ENCODE measurements at regions not wholly inside any gene's neighbourhood (a gene's known extent, or its start where the extent isn't known, plus 50 kb on each side); places are given as distances from the start of the nearest gene placed in this dataset.
"Not testable (repeated sequence)": the region's sequence is repeated elsewhere in the genome, so short reads cannot be mapped to it uniquely, and the experiment has no call there.

DNA sequence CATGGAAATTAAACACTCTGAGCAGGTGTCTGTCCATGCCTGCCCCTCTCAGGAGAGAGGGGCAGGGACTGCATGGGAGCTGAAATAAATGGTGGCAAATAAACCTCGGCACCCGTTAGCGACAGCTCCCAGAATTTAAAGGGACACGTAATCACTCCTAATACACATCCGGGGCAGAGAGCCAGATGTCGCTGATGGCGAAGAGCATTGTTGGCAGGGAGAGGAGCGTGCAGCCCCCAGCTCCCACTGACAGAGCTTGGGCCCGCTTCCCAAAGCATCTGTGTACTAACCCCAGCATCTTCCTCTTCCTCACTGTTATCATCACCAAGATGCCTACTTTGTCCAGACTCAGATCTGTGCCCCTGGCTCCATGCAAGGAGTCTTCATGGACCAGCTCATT lies 85.8 kb downstream of the IRX5 start:
- no peak for DNase-seq

DNA sequence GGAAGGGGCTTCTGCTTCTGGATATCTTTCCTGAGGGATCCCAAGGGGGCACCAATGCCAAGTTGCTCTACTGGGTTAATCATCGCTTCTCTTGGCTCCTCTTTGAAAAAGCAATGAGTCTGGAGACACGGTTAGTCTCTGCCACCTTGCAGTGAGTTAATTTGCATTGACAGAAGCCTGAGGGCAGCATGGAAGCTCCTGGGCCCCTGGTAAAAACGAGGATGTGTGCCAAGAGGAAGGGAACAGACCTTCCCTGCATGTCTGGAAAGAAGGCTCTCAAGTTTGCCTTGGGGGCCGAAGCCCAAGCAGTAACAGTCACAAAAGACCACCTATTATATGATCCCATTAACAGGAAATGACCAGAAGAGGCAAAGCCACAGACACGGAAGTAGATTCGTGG lies 86.7 kb downstream of the IRX5 start:
- DNase-seq, result no peak

DNA sequence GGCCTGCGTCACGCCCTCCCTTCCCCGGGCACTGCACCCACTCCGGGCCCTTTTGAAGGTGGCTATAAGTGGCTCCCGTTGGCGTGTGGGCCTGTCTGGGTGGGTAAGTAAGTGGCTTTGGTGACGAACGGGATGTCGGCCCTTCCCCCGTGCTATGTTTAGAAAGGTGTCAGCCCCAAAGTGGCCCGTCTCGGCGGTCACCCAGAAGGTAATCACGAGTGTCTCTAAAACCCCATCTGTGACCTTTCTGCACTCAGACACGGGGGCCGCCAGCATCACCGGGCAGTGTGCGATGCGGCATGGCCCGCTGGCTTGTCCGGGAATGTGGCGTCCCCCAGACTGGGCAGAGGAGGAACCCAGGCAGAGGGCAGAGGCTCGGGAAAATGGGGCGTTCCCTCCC lies 88.2 kb downstream of the IRX5 start:
- no peak for DNase-seq

- DNase-seq, result no peak
Observed at GRCh38 chr16:55019419-55020131, 88.9 kb downstream of the IRX5 start.

GRCh38 chr16:55021595-55022475 lies 91.2 kb downstream of the IRX5 start:
- DNase-seq, result no peak

GRCh38 chr16:55027260-55027659 lies 96.6 kb downstream of the IRX5 start:
- not testable (repeated sequence) for DNase-seq

DNA sequence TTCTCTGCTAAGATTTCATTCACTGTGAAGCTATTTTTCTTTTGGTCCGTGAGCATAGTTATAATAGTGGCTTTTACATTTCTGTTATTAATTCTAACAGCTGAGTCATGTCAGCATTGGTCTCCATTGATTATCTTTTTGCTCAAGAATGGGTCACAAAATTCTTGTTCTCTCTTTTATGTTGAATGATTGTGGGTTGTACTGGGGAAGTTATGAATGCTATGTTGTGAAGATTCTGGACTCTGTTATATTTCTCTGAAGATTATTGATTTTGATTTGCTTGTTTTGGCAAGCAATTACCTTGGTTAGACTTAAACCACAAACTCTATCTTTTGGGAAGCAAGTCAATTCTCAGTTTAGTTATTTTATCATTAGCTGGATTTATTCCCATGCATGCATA lies 98.8 kb downstream of the IRX5 start:
- DNase-seq, result no peak

- no peak for DNase-seq
Observed at GRCh38 chr16:55030944-55031343, 100.3 kb downstream of the IRX5 start.

GRCh38 chr16:55031481-55031880 lies 100.8 kb downstream of the IRX5 start:
- DNase-seq, result no peak

- DNase-seq, result no peak
Observed at GRCh38 chr16:55033225-55034156, 102.8 kb downstream of the IRX5 start.

DNA sequence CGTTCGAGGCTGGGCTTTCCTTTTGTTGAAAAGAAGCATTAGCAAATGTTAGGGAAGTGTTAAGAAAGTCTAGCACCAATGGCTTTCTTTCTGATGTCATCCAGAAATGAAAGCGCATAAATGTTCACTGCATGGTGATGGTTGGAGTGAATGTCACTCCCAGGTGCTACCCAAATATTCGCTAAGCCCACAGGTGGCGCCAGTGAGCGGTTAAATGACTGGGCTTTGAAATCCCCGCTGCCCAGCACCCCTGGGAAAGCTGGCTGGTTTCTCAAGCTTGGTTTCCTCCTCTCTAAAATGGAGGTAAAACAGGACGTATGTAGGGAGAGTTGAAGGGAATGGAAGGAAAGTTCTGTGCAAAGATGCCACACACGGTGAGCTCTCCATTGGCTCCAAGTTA lies 104.4 kb downstream of the IRX5 start:
- no peak for DNase-seq

- DNase-seq, result peak; percentile 23
Observed at GRCh38 chr16:55035956-55036355, 105.3 kb downstream of the IRX5 start.

- no peak for DNase-seq
Observed at GRCh38 chr16:55036371-55036821, 105.7 kb downstream of the IRX5 start.

DNA sequence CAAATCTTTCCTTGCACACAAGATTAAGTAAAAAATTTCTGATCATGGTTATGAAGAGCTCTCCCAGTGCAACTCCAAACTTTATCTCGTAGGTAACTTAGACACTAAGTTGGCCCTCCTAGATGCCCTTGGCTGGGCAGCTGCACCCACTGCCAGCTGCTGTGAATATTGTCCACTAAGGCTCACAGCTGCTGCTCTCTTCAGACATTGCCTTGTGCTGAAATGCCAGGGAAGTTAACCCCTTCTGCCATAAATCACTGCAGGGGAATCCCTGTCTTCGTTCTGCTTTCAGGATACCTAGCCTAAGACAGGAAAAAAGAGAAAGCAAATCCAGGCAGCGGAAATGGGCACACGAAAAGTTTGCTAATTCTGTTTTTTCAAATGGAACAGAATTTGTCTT lies 106.4 kb downstream of the IRX5 start:
- no peak for DNase-seq

DNA sequence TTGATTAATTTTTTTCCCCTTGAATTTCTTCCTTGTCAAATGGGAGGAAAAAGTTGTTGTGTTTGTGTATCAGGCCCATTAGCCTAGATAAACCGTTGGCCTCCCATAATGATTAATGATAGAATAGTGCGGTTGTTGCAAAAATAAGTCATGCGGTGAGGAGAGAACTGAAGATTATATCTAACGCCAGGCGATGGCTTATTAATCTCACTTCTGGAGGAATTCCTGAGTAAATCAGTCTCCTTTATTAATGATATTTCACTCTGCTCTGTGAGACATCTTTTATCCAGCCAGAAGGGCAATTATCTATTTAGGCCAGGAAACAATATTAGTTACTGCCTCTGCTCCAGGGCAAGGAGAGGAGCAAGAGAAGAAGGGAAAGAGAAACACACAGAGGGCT lies 107.3 kb downstream of the IRX5 start:
- peak; percentile 15 for DNase-seq

GRCh38 chr16:55039042-55039441 lies 108.4 kb downstream of the IRX5 start:
- no peak for DNase-seq

- DNase-seq, result no peak
Observed at GRCh38 chr16:55039511-55039910, 108.8 kb downstream of the IRX5 start.

GRCh38 chr16:55039931-55040330 lies 109.3 kb downstream of the IRX5 start:
- DNase-seq, result no peak

DNA sequence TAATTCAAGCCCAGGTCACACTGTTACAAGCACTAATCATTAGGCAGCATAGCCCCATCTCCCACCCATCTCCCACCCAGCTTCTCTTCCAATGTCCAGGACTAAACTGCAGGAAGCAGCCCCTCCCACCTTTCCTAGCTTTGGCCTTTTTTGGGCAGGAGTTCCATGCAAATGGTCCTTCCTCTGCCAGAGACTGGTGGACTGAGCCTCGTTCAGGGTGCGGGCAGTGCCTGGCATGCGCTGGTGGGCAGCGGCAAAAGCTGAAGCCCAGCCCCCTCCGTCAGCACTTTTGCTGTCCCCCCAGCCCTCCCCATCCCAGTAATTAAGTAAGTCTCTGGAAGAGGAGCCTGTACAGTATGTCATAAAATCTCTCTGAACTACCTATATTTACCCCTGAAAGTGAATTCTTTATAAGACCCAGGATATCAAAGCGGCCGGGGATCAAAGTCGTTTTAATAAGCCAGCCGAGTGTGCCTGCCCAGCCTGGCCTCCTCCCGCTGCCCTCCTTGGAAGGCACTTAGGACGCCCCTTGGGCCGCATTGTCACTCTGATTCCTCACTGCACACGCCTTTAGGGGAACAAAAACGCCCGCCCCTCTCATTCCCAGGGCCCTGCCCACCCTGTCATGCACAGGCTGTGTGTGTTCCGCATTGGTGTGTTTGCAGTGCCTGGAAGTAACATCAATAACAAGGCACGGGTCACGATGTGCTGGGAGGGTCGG lies 109.9 kb downstream of the IRX5 start:
- DNase-seq, result no peak

DNA sequence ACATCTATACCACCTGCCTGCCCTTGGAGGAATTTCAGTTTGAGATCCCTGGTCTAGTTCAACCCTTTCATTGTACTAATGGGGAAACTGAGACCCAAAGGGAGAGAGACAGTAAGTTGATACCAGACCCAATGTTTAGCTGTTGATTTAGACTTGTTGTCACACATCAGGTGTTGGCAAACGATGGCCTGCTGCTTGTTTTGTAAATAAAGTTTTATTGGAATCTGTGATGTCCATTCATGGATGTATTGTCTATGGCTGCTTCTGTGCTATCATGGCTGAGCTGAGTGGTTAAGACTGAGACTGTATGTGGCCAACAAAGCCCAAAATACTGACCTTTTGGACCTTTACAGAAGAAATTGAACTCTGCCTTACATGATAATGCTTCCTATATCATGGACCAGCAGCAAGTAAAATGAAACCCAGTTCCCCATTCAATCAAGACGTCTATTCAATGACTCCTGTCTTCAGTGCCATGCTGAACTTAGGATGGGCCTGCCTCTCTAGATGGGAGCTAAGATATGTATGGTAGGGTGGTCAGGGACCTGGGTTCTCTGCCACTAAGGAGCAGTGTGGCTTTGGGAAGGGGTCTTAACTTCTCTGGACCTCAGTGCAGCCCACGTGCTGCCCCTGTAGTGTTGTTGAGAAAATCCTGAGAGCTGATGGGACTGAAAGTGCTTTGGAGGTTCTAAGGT lies 111.0 kb downstream of the IRX5 start:
- no peak for DNase-seq

DNA sequence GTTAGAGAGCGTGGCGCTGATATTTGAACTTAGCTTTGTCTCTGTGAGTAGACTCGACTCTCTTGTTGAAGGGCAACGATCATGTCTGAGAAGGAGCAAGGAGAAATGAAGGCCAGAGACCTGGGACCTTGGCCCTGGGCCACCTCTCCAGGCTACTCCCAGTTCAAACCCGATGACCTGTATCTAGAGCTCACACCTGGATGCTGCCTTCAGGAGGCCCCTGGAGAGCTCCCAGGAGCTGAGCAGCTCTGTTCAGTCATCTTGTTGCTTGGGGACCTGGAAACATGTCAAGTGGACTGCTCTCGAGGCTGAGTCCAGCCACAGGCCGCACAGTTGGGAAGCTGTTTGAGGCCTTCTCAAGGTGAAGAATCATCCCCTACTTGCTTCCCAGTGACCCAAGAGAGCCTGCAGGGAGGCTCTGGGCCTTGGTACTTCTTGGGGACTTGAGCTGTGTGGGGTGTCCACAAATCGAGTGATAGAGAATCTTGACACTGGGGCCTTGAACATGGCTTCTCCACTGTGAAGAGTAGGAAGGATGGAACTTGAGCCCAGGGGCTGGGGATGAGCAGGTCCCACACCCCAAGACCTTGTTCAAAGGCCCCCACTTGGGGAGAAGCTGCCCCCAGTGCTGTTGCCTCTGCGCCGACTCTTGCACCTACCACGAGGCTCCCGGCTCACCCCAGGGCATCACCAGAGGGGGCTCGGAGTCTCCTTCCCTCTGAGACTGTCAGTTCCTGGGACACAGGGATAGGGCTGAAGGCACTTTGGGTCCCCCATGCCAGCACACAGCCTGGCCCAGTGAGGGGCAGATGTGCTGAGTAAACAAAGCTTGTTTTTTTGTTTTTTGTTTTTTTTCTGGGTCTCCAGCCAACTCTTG lies 112.1 kb downstream of the IRX5 start:
- DNase-seq, result no peak
